Mesenchymal stem cell (in vitro differentiated cells and primary cell): ENCODE measurements at regions not wholly inside any gene's neighbourhood (a gene's known extent, or its start where the extent isn't known, plus 50 kb on each side); places are given as distances from the start of the nearest gene placed in this dataset.

Source experiments
- DNase-seq: peaks from one replicate; pipeline ENCODE4 v3.0.0-alpha.2; 2013
- H2AFZ ChIP-seq: one replicate; pipeline ENCODE4 v1.6.1; 2013; ENCODE audit warnings: low read depth, mild to moderate bottlenecking, control low read depth, inconsistent platforms, low read length, moderate library complexity
- H2AK5ac ChIP-seq: 2 replicates; pipeline ENCODE4 v1.6.1; 2013; ENCODE audit warnings: low read length, moderate library complexity, mild to moderate bottlenecking, inconsistent platforms; ENCODE audit not compliant: severe bottlenecking
- H2BK120ac ChIP-seq: one replicate; pipeline ENCODE4 v1.6.1; 2013; ENCODE audit warnings: low read depth, mild to moderate bottlenecking, inconsistent platforms, low read length, moderate library complexity
- H2BK12ac ChIP-seq, 2 experiments: one replicate each; pipeline ENCODE4 v1.6.1; 2013; ENCODE audit warnings: inconsistent platforms in 2 of 2, low read length in 2 of 2, mild to moderate bottlenecking in 2 of 2, moderate library complexity in 2 of 2, control low read depth in 1 of 2
- H2BK15ac ChIP-seq: one replicate; pipeline ENCODE4 v1.6.1; 2013; ENCODE audit warnings: mild to moderate bottlenecking, low read depth, inconsistent platforms; ENCODE audit not compliant: poor library complexity, severe bottlenecking
- H2BK5ac ChIP-seq: 2 replicates; pipeline ENCODE4 v1.6.1; 2013; ENCODE audit warnings: low read depth, mild to moderate bottlenecking, low read length, control low read depth, inconsistent platforms; ENCODE audit not compliant: poor library complexity, severe bottlenecking
- H3K14ac ChIP-seq, 2 experiments: one replicate each; pipeline ENCODE4 v1.6.1; 2013; ENCODE audit warnings: inconsistent platforms in 2 of 2, low read length in 2 of 2, control low read depth in 1 of 2, mild to moderate bottlenecking in 1 of 2, moderate library complexity in 1 of 2
- H3K18ac ChIP-seq, 2 experiments: one replicate each; pipeline ENCODE4 v1.6.1; 2013; ENCODE audit warnings: inconsistent platforms in 2 of 2, low read length in 2 of 2, control low read depth in 1 of 2, low read depth in 1 of 2, mild to moderate bottlenecking in 1 of 2
- H3K23ac ChIP-seq, 2 experiments: one replicate each; pipeline ENCODE4 v1.6.1; 2013; ENCODE audit warnings: inconsistent platforms in 2 of 2, low read length in 2 of 2, mild to moderate bottlenecking in 2 of 2, moderate library complexity in 2 of 2, control low read depth in 1 of 2
- H3K27ac ChIP-seq: 2 replicates; pipeline ENCODE4 v1.5.1; 2013; ENCODE audit warnings: mild to moderate bottlenecking, moderate library complexity, low read length, control low read depth, inconsistent platforms; ENCODE audit not compliant: poor library complexity, severe bottlenecking
- H3K27me3 ChIP-seq, 2 experiments: 2 replicates each; pipeline versions ENCODE4 v1.6.1 to v1.7.0; 2013; ENCODE audit warnings: low read length in 2 of 2, mild to moderate bottlenecking in 2 of 2, moderate library complexity in 2 of 2, control low read depth in 1 of 2, inconsistent platforms in 1 of 2; ENCODE audit not compliant: control insufficient read depth in 1 of 2, insufficient read depth in 1 of 2
- H3K36me3 ChIP-seq, 2 experiments: 2 replicates each; pipeline versions ENCODE4 v1.6.1 to v1.7.0; 2013; ENCODE audit warnings: low read length in 2 of 2, control low read depth in 1 of 2, inconsistent platforms in 1 of 2, low read depth in 1 of 2, mild to moderate bottlenecking in 1 of 2; ENCODE audit not compliant: insufficient read depth in 2 of 2, control insufficient read depth in 1 of 2
- H3K4ac ChIP-seq, 2 experiments: one replicate each; pipeline ENCODE4 v1.6.1; 2013; ENCODE audit warnings: inconsistent platforms in 2 of 2, low read length in 2 of 2, mild to moderate bottlenecking in 2 of 2, moderate library complexity in 2 of 2, control low read depth in 1 of 2, low read depth in 1 of 2
- H3K4me1 ChIP-seq: 2 replicates; pipeline ENCODE4 v1.6.1; 2013; ENCODE audit warnings: low read depth, low read length, control low read depth; ENCODE audit not compliant: control insufficient read depth, insufficient read depth
- H3K4me2 ChIP-seq: 2 replicates; pipeline ENCODE4 v1.6.1; 2013; ENCODE audit warnings: low read length, mild to moderate bottlenecking, inconsistent platforms; ENCODE audit not compliant: poor library complexity, severe bottlenecking
- H3K4me3 ChIP-seq, 2 experiments: 2 replicates each; pipeline versions ENCODE4 v1.5.1 to v1.7.0; 2013; ENCODE audit warnings: low read length in 2 of 2, mild to moderate bottlenecking in 2 of 2, control low read depth in 1 of 2, low read depth in 1 of 2; ENCODE audit not compliant: insufficient read depth in 1 of 2
- H3K79me1 ChIP-seq: replicated peaks from 2 replicates; pipeline ENCODE4 v1.6.1; 2013; ENCODE audit warnings: mild to moderate bottlenecking, control low read depth, low read length, inconsistent platforms; ENCODE audit not compliant: poor library complexity, severe bottlenecking
- H3K9ac ChIP-seq: 2 replicates; pipeline ENCODE4 v1.7.0; 2013; ENCODE audit warnings: mild to moderate bottlenecking, low read length, moderate library complexity
- H3K9me3 ChIP-seq: 2 replicates; pipeline ENCODE4 v1.7.0; 2013; ENCODE audit warnings: mild to moderate bottlenecking, low read length; ENCODE audit not compliant: control insufficient read depth
- H4K8ac ChIP-seq: one replicate; pipeline ENCODE4 v1.6.1; 2013; ENCODE audit warnings: inconsistent platforms, mild to moderate bottlenecking, low read length, moderate library complexity
- H4K91ac ChIP-seq: one replicate; pipeline ENCODE4 v1.6.1; 2013; ENCODE audit warnings: mild to moderate bottlenecking, low read length, inconsistent platforms
- WGBS: methylation state at CpG from one replicate; pipeline ENCODE4 v1.1.7; 2013; ENCODE audit warnings: mixed read lengths; 5-methylcytosine and 5-hydroxymethylcytosine counted together

DNA sequence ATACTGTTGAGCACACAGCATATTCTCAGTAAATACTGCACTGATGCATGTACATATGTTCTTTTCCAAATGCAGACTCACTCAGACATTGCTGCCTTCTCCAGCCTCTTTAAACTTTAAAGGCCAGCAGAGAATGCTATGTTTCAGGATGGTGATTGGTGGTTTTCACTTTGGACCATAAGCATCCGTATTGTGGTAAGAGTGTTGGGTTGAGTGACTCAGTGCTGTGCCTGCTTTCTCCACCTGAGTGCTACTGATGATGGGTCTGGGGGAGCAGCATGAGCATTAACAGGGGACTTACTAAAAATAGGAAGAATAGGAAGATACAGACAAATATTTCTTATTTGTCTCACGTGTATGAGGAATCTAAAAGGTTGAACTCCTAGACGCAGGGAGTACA lies 56.3 kb upstream of the ZNF92 start:
- H2BK120ac ChIP-seq, result no peak overlapping the region
- H3K36me3 ChIP-seq, result no peaks in the 10 kb centered on the region
- H3K4me1 ChIP-seq, result no peaks in the 10 kb centered on the region
- H3K4me2 ChIP-seq, result no peak overlapping the region
- H4K91ac ChIP-seq, result no peak overlapping the region
- H3K79me1 ChIP-seq, result no peaks in the 10 kb centered on the region
- no peak overlapping the region for H2BK15ac ChIP-seq
- H3K27ac ChIP-seq, result no peak overlapping the region
- H3K18ac ChIP-seq, result no peak overlapping the region
- H2BK5ac ChIP-seq, result no peak overlapping the region
- no peak overlapping the region for H2AK5ac ChIP-seq
- no peak for DNase-seq
- H4K8ac ChIP-seq, result no peak overlapping the region
- H3K4ac ChIP-seq, result no peak overlapping the region
- H3K9ac ChIP-seq, result no peak overlapping the region
- H3K9me3 ChIP-seq, result no peaks in the 10 kb centered on the region
- no peak overlapping the region for H3K14ac ChIP-seq
- H2AFZ ChIP-seq, result no peak overlapping the region
- H3K27me3 ChIP-seq, result peaks cover 0 to 5% of the 10 kb centered on the region in 2 experiments
- H2BK12ac ChIP-seq, result no peak overlapping the region
- H3K23ac ChIP-seq, result no peak overlapping the region
- WGBS, result 95% methylated on average over 3 of the region's 3 CpGs
- H3K4me3 ChIP-seq, result no peak overlapping the region

GRCh38 chr7:65310761-65311160 lies 62.9 kb upstream of the ZNF92 start:
- H3K9me3 ChIP-seq, result no peaks in the 10 kb centered on the region
- H2BK12ac ChIP-seq, result no peak overlapping the region
- no peak overlapping the region for H3K4ac ChIP-seq
- H3K18ac ChIP-seq, result no peak overlapping the region
- no peak overlapping the region for H3K9ac ChIP-seq
- H3K4me3 ChIP-seq, result no peak overlapping the region
- H2BK120ac ChIP-seq, result no peak overlapping the region
- H3K27ac ChIP-seq, result no peak overlapping the region
- no peak overlapping the region for H3K14ac ChIP-seq
- H2AFZ ChIP-seq, result no peak overlapping the region
- H3K4me1 ChIP-seq, result no peaks in the 10 kb centered on the region
- no peak for DNase-seq
- no peak overlapping the region for H3K4me2 ChIP-seq
- no peak overlapping the region for H2AK5ac ChIP-seq
- H3K23ac ChIP-seq, result no peak overlapping the region
- H4K8ac ChIP-seq, result no peak overlapping the region
- no peak overlapping the region for H2BK15ac ChIP-seq
- H3K27me3 ChIP-seq, result peaks cover 5 to 19% of the 10 kb centered on the region in 2 experiments
- H4K91ac ChIP-seq, result no peak overlapping the region
- no peak overlapping the region for H2BK5ac ChIP-seq
- WGBS, result 88% methylated on average over 6 of the region's 6 CpGs
- no peaks in the 10 kb centered on the region for H3K79me1 ChIP-seq
- no peaks in the 10 kb centered on the region for H3K36me3 ChIP-seq

DNA sequence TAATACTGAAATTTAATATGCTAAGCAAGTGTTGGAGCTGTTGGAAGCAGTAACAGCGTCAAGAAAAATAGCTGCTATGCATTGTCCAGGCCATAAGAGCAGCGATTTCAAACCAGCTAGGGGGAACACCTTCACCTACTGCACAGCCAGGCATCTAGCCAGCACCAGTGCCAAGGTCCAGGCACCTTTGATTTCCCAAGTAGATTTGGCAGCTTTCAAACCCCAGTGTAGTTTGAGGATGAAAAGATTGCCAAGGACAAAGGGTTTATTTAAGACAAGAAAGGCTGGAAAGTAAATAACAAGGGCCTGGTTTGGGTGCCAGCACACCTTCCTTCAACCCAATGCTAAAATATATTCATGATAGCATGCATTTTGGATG lies 65.4 kb upstream of the ZNF92 start:
- Histone ChIP-seq H3K4ac (no peak overlapping the region), H3K79me1 (no peaks in the 10 kb centered on the region), H2BK120ac (no peak overlapping the region), H3K9me3 (no peaks in the 10 kb centered on the region), H3K27ac (no peak overlapping the region), H3K27me3 (peaks cover 5 to 31% of the 10 kb centered on the region in 2 experiments), H2BK12ac (no peak overlapping the region), H2BK5ac (no peak overlapping the region), H2BK15ac (no peak overlapping the region), H3K4me2 (no peak overlapping the region), H3K23ac (no peak overlapping the region), H3K14ac (no peak overlapping the region), H2AFZ (no peak overlapping the region), H3K4me1 (no peaks in the 10 kb centered on the region), H3K36me3 (no peaks in the 10 kb centered on the region), H4K8ac (no peak overlapping the region), H2AK5ac (no peak overlapping the region), H4K91ac (no peak overlapping the region), H3K9ac (no peak overlapping the region), H3K18ac (no peak overlapping the region), H3K4me3 (no peak overlapping the region)
- no peak for DNase-seq
- WGBS, result 85% methylated on average over 2 of the region's 2 CpGs

- H2BK120ac ChIP-seq, result no peak overlapping the region
- no peaks in the 10 kb centered on the region for H3K79me1 ChIP-seq
- no peak overlapping the region for H2AFZ ChIP-seq
- H3K27me3 ChIP-seq, result peaks cover 5 to 28% of the 10 kb centered on the region in 2 experiments
- H3K4me2 ChIP-seq, result no peak overlapping the region
- H3K9me3 ChIP-seq, result no peaks in the 10 kb centered on the region
- no peak overlapping the region for H2AK5ac ChIP-seq
- no peak overlapping the region for H3K4me3 ChIP-seq
- no peak overlapping the region for H2BK5ac ChIP-seq
- H4K91ac ChIP-seq, result no peak overlapping the region
- no peak overlapping the region for H3K9ac ChIP-seq
- H2BK12ac ChIP-seq, result no peak overlapping the region
- DNase-seq, result peak; percentile 62
- H3K36me3 ChIP-seq, result no peaks in the 10 kb centered on the region
- 46% methylated on average over 7 of the region's 8 CpGs for WGBS
- no peaks in the 10 kb centered on the region for H3K4me1 ChIP-seq
- no peak overlapping the region for H3K4ac ChIP-seq
- H3K23ac ChIP-seq, result no peak overlapping the region
- H3K27ac ChIP-seq, result no peak overlapping the region
- no peak overlapping the region for H3K18ac ChIP-seq
- no peak overlapping the region for H3K14ac ChIP-seq
- H4K8ac ChIP-seq, result no peak overlapping the region
- H2BK15ac ChIP-seq, result no peak overlapping the region
These were observed 65.9 kb upstream of the ZNF92 start for GRCh38 chr7:65307651-65308299.
